ENCODE measurements at regions not wholly inside any gene's neighbourhood (a gene's known extent, or its start where the extent isn't known, plus 50 kb on each side); places are given as distances from the start of the nearest gene placed in this dataset.

DNA sequence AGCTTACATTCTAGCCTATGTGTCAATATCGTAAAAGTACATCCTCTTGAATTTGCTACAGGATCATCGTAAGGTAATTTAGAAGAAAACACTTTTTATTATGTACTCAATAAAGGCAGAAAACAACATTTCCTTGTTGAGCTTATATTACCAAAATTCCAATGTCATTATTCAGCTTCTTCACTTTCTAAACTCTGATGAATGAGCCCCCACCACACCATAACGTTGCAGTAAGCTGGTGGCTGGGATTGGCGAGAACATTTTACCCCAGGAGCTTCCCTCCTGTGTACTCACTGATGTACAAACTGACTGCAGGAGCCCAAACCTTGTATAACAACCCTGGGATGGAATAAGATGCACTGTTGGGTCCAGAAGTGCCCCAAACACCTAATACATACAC, 238.1 kb upstream of the MARCKS start:
- DNase-seq (ENCODE audit: low read depth): no peak

DNA sequence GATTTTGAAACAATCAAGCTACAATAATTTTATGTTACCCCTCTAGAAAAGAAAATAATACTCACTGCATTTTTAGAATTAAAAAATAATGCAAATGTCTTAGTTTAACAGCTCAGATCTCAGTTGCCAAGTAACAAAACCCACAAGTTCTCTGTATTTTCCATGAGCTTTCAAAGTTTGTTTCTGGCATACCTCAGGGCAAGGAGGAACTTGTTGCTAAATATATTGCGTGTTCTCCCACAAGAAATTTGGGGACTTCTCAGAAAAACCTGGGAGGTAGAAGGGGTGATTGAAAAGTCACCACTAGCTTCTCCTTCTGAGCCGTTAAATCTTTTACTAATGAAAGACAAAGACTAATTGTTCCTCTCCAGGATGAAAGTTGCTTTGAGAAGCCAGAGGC, 236.8 kb upstream of the MARCKS start:
- no peak for DNase-seq (ENCODE audit: low read depth)

DNA sequence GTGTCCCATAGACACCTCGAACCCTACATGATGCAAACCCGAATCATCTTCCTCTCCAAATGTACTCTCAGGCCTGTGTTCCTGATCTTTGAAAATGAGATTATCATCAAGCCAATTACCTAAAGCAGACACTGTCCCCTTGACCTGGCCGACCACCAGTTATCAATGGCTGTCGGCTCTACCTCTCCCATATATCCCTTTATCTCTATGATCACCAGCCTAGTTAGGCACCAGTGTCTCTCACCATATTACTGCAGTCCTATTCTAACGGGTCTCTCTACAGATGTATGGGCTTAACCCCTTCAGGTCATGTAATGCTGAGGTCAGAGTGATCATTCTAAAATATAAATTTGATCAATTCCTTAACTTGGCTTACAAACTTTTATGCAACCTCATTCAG, 234.9 kb upstream of the MARCKS start:
- DNase-seq (ENCODE audit: low read depth): no peak

DNA sequence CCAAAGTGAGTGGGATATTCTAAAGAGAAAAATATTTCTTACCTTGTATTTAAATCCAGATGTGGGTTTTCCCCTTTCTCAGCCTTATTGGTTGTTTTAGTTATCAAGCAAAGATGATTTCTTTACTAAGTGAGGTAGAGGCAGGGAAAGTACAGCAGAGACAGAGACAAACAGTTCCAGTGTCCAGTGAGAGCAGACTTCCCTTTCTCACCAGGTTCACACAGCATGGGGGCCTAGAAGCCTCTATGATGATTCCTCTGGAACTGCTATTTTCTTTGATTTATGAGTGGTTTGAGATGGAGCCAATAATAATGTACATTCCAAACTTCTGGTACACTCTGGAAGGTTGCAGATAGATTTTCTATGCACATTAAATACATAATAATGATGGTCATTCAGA, 234.0 kb upstream of the MARCKS start:
- no peak for DNase-seq (ENCODE audit: low read depth)

DNA sequence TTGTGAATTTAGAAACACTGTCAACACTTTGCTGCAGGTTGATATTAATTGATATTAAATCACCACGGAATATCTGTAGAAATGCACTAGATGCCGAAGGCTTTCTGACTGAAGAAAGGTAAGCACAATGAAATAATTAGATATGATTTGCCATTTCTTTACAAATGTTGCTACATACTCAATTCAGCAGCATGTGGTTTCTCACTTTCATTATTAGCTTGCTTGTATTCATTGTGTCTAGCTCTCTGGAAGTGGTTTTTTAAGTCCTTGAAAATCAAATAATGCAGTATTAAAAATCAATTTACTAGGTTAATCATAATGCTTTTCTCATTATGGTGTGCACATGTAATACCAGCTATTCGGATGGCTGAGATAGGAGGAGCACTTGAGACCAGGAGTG, 231.3 kb upstream of the MARCKS start:
- no peak for DNase-seq (ENCODE audit: low read depth)

DNA sequence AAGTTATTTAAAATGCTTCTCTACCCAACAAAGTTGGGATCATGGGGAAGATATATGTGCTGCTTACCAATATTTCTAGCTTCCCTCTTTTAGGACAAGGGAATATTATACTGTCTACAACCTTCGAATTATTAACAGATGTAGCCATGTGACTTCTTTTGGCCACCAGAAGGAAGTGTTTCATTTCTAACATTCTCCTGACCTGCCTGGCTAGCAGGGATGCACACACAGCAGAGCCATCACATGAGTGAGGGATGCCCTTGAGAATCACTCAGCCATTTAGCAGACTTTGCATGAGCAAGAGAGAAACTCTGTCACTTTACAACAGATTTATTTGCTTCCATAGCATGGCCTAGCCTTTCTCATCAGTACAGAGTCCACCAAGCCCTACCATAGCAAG, 230.7 kb upstream of the MARCKS start:
- DNase-seq (ENCODE audit: low read depth): no peak

DNA sequence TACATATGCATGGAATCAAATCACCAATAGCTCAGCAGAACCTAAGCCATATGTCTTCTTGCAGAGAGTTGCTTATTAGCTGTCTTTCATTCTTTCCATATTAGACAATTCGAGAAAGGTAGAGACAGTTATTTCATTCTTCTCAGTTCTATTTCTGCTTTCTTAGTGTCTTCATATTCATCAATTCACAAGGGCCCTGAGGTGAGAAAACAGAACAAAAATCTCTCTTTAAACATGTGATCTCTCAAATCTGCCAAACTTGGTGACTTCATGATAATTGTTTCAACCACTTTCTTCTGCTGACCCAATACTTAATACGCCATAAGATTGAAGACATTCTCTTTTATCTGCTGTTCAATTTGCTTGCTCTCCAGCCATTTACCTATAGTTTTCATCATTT, 229.7 kb upstream of the MARCKS start:
- DNase-seq (ENCODE audit: low read depth): no peak

DNA sequence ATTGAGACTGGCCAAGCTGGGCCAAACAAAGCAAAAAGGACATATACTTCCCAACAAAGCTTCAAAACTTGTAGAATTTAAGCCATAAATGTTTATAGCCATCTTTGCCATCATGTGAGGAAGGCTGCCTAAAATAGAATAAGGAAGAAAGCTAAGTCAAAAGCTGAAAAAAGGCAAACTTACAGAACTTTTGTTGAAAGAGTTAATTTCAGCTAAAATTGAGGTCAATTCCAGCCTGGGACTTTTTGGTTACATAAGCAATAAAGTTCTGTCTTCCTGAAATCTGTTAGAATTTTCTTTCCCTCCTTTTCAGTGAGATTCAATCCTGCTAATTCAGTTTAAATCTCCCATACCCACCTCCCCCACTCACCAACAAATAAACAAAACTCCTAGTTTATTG, 227.9 kb upstream of the MARCKS start:
- DNase-seq (ENCODE audit: low read depth): no peak

DNA sequence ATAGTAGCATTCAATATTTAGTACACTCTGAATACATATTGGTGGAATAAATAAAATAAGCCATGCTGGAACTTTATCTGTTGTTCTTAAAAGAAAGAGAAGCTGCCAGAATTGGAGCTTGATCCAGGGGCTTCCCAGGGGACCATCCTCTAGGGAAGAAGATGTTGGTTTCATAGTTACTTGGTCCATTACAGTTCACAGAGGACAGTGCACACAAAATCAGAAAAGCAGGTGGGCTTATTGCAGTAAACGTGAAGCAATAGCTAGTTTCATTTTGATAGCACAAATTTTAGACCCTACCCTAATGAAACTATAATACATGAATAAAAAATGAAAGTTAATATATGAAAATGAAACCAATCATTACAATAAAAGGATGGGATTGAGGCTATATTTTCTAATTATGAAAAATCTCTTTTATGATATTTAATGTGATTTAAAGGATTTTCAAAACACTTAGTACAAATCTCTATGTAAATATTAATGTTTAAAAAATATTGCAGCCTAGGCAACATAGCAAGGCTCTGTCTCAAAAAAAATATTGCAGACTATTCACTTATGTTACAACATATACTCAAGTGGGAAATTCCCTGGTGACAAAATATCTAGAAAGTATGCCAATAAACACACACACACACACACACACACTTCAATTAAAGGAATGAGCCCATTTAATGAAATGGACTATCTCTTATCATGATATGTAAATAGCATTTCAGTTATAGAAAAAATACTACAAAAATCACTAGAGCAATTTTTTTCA, 227.0 kb upstream of the MARCKS start:
- no peak for DNase-seq (ENCODE audit: low read depth)

DNA sequence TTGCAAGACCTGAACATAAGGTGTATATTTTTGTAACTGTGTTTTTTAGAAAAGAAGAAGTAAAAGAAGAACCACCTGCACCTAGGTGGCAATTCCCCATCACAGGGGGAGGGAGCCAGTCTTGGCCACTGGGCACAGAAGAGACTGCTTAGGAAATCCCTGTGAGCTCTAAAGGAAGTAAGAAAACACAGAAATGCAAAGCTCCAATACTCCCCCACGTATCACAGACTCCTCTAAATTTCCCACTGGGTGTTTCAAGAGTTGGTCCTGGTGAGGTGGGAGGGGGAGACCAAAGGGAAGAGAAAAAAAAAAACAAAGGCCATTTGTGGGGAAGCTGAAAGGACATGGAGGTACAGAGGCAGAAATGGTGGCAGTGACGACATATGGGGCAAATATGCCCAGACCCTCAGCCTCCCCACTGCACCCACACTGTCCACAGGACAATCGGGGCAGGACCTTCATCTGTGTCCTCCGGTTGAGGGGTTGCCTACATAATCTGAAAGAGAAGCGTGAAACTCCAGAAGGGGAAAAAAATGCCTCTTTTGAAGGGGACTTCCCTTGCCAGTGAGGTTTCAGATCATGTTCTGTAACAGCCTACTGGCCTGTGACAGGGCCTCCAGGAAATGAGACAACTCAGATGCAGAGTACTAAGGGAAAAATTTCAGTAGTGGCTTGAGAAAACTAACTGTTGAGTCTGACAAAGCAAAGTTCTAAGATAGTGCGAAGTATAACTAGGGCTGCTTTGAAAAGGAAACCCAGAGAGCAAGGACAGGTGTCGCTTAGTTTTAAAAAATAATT, 226.2 kb upstream of the MARCKS start:
- DNase-seq (ENCODE audit: low read depth): no peak

DNA sequence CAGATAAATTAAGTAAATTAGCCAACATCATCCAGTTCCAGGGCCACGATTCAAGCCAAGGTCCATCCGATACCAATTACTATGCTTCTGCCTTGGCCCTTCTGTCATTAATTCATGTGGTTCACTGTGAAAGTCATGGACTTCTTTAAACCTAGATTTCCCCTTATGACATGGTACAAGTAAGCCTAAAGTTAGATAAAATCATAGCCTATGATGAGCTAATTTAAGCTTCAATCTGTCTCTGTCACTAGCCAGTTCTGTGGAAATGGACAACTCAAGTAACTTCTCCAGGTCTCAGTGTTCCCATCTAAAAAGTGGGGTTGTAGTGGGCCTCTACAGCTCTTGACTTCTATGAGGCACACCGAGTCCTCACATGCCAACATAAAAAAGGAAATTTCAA, 225.5 kb upstream of the MARCKS start:
- no peak for DNase-seq (ENCODE audit: low read depth)

DNA sequence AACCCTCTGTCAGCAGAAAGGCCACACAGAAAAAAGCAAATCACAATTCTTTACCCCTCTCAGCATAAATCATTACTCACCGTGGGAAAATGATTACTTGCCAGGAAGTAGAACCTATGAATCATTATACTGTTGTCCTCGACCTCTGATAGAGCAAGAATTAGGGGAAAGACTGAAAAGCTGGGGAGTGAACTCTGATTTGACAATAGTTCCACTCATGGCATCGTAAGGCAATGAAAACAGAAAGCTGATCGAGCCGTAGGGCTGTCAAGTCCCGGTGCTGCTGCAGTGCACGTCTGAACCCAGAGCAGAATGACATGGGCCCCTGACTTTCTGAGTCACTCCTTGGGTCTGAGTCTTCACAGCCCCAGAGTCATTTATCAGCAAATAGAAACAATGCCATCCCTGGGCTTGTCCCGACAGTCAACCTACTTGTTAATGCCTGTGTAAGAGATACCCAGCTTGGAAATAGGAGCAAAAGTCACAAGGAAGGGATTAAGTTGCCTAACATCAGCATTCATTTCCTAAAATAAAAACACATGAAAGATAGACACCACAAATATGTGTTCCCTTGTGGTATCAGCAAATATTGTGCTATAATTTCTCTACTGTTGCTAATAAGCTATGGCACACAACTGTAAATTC, 224.8 kb upstream of the MARCKS start:
- DNase-seq (ENCODE audit: low read depth): no peak

DNA sequence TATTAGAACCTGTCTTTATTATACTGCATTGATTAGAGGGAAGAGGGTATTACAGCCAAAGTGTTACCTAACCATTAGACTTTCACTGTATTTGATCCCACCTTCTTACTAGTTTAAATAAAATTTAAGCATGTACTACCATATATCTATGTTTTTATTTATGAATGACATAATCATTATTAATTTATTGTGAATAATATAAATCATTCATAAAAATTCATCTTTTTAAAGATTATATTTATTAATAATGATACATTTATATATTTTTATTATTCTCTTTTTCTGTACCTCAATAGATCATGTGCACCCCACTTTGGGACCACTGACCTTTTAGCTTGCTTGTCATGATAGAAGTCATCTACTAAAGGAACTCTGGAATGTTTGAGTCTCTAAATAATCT, 223.5 kb upstream of the MARCKS start:
- DNase-seq (ENCODE audit: low read depth): no peak

DNA sequence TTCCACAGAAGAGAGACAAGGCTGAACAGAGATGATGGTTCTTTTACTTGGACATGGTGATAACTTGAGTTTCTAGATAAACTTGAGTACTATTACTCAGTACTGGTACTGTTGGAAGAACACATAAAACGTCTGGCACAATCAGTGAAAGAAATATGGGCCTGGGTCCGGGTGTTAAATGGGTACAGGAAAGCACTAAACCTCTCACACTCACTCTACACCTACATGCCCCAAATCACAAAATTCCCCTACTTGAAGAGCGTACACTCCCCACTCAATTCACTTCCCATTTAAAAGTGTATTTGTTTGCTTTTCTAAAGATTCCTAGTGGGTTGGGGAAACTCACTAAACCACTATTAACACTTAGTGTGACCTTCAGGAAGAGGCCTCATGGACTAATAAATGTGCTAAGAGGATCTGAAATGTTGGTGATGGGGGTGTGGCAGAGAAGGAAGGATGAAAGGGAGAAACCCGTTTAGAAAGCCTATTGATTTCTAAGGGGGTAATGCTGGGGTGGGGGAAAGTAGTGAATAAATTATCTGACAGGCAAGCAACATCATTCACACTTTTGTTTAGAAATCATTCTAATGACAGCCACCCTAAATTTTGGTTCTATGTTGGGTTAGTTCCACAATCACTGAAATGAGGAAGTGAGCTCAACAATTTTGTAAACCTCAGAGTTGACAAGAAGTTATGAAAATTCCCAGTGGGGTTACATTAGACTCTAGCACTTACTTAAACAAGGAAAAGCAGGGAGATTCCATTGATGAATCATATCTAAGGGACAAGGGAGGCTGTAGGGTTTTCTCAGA, 222.6 kb upstream of the MARCKS start:
- no peak for DNase-seq (ENCODE audit: low read depth)

DNA sequence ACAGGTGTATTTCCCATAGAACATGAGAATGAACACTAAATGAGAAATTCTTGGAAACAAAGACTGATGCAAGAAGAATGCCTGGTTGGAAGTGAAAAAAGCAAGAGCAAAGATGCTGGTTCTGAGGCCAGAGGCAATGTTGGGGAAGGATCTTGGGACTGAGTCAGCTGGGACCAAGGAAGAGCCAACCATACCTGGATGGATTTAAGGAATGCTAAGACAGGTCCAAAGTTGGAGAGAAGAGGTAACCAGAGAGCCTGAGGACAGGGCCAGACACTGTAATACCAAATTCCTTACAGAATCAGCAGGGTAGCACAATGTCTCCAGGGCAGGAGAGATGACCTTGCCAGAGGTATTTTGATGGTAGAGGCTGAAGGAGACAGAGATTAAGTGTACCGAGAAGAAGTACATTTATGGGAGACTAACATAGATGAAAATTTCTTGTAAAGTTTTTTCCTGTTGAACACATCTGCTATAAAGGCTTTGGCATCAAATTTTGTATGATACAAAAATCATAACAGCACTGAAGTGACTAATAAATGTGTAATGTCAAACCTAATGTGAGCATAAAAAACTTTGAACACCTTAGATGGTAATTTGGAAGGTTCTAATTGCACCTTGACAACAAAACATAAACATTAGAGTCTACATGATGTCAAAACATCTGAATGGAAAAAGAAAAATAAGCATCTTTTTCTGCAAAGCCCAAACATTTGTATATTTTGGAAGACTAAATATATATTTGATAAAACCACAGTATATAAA, 221.7 kb upstream of the MARCKS start:
- DNase-seq (ENCODE audit: low read depth): no peak

DNA sequence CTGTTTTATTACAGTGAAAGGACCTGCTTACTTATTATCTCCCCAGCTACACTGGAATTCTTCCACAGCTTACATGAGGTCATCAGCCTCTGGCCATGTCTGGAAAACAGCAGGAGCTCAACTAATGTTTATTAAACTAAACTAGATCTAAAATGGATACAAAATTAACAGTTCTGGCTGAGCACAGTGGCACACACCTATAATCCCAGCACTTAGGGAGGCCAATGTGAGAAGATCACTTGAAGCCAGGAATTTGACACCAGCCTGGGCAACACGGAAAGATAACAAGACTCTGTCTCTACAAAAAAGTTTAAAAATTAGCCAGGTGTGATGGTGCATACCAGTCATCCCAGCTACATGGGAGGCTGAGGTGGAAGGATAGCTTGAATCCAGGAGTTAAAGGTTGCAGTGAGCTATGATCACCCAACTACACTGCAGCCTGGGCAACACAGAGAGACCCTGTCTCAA, 220.8 kb upstream of the MARCKS start:
- DNase-seq (ENCODE audit: low read depth): no peak

DNA sequence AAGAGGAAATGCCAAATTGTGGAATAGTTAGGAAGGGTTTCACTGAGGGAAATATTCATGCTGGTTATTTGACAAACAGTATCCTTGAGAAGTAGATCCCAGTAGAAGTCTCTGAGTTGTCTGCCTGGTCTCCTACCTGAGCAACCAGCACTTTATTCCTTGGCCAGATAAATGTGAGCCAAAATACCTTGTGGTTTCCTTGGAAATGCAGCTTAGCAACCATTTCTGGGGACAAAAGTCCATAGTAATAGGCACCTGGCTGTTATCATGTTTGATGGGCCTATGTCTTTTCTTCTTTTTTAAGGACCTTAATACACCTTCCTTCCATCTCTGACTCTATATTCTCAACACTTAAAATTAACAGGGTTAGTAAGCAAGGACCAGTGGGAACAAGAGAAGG, 217.1 kb upstream of the MARCKS start:
- no peak for DNase-seq (ENCODE audit: low read depth)

DNA sequence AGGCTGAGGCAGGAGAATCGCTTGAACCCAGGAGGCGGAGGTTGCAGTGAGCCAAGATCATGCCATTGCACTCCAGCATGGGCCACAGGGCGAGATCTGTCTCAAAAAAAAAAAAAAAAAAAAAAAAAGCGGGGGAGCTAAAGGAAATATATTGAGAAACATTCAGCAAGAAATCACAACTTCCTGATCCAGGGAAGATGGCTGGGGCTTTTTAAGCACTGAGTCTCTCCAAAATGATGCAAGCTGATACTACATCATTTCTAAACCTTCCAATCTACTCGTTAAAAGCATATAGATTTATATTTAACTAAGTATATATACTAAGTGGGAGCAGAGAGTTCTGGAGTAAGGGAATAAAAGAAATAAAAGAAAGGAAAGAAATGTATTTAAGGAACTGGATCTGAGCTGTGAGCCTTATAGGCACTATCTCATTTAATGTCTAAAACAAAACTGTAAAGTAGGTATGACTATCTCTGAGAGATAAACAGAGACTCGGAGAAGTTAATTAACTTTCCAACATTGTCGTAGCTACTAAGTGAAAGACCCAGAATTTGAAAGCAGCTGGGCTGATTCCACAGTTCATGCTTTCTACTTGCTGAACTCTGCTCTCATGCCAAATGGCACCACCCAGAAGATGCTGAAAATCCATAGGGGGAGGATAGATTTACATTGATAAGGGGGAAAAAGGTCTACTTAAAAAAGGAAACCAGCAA, 215.0 kb upstream of the MARCKS start:
- no peak for DNase-seq (ENCODE audit: low read depth)

DNA sequence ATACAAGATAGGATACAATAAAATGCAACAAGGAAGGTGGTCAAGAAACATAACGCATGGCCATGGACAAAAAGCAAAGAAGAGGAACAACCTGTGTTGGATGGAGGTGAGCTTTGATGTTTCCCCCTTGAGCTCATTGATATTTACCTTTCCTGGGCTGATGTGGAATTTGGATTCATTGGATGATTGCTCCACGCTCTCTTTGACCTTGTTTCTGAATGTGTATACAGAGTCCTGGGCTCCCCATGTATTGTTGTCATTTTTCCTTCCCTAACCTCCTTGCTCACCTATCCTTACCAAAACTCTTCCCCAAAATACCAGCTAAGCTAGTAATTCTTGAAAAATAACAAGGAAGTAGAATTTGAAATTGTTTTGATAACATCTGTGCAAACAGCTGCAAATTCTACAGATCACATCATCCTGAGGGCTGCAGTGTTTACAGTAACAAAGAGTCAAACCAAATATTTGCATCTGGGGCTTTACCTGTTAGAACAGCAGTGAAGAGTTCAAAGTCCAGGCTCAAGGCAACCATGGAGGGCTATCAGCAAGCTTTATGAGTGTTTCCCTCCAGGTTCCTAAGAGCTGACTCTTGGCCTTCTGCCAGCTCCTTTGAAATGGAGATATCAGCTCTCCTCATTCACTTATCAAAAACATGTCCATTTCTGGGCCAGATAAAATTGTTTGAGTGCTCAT, 214.3 kb upstream of the MARCKS start:
- DNase-seq (ENCODE audit: low read depth): no peak

DNA sequence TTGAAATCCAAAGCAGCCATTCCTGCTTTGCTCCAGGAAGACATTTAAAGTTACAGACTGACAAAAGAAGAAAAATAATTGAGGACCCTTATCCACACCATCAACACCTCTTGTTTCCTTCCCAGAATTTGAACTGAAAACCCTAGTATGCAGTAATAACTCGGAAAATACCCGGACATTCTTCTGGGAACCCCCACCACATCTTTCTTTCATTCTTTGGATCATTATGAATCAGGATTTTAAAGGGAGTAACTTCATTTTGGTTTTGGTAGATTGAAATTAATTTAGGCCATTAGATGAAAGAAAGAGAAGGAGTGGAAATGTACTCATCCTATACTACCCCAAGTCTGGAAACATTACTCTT, 213.8 kb upstream of the MARCKS start:
- no peak for DNase-seq (ENCODE audit: low read depth)

All from T-helper 22 cell (primary cell).